Common myeloid progenitor, CD34-positive (primary cell): ENCODE measurements at regions not wholly inside any gene's neighbourhood (a gene's known extent, or its start where the extent isn't known, plus 50 kb on each side); places are given as distances from the start of the nearest gene placed in this dataset.
"Not testable (repeated sequence)": the region's sequence is repeated elsewhere in the genome, so short reads cannot be mapped to it uniquely, and the experiment has no call there.

Source experiments
- CTCF ChIA-PET: fragments of 350-600 bp; sonication (Branson Sonifier 250); formaldehyde crosslinking; loops from one replicate; lab custom pipeline; 2021; ENCODE audit warnings: antibody characterized with exemption; lab: Charles Lee
- POLR2A ChIA-PET: fragments of 350-600 bp; sonication (Branson Sonifier 250); formaldehyde crosslinking; loops from one replicate; lab custom pipeline; 2021; ENCODE audit warnings: antibody characterized with exemption; lab: Charles Lee
- DNase-seq, 3 donors: peaks; one replicate each; pipeline versions ENCODE4 v3.0.0 to v3.0.0-alpha.2; 2013
- H3K27ac ChIP-seq, 2 experiments: 1 replicate in 1 of 2; 2 replicates in 1 of 2; pipeline ENCODE4 v1.7.0; 2013; ENCODE audit warnings: inconsistent platforms in 2 of 2, low read length in 2 of 2, mild to moderate bottlenecking in 2 of 2, low read depth in 1 of 2, moderate library complexity in 1 of 2; ENCODE audit not compliant: severe bottlenecking in 2 of 2, insufficient read depth in 1 of 2, poor library complexity in 1 of 2
- H3K27me3 ChIP-seq, 5 experiments: replicated peaks in 2 of 5; 1 replicate in 3 of 5; 2 replicates in 2 of 5; pipeline versions ENCODE4 v1.6.1 to v1.7.0; 2013; ENCODE audit warnings: low read length in 4 of 5, mild to moderate bottlenecking in 2 of 5, moderate library complexity in 2 of 5, inconsistent platforms in 1 of 5; ENCODE audit not compliant: insufficient read depth in 5 of 5, control insufficient read depth in 4 of 5
- H3K36me3 ChIP-seq, 4 experiments: 1 replicate in 2 of 4; 2 replicates in 2 of 4; pipeline versions ENCODE4 v1.6.1 to v1.7.0; 2013; ENCODE audit warnings: low read length in 3 of 4, control low read depth in 1 of 4, mild to moderate bottlenecking in 1 of 4; ENCODE audit not compliant: control insufficient read depth in 4 of 4, insufficient read depth in 4 of 4
- H3K4me1 ChIP-seq, 4 experiments: 1 replicate in 3 of 4; 2 replicates in 1 of 4; pipeline versions ENCODE4 v1.6.1 to v1.7.1; 2013; ENCODE audit warnings: low read length in 3 of 4, mild to moderate bottlenecking in 3 of 4, control low read depth in 1 of 4, inconsistent platforms in 1 of 4, moderate library complexity in 1 of 4; ENCODE audit not compliant: control insufficient read depth in 4 of 4, insufficient read depth in 4 of 4; ENCODE audit errors: control extremely low read depth in 1 of 4
- H3K4me3 ChIP-seq, 7 experiments: 1 replicate in 4 of 7; 2 replicates in 3 of 7; pipeline versions ENCODE4 v1.5.1 to v1.7.0; 2013; ENCODE audit warnings: mild to moderate bottlenecking in 7 of 7, low read length in 6 of 7, moderate library complexity in 6 of 7, inconsistent platforms in 2 of 7, low read depth in 2 of 7, control low read depth in 1 of 7; ENCODE audit not compliant: insufficient read depth in 4 of 7, control insufficient read depth in 1 of 7; ENCODE audit errors: extremely low read depth in 1 of 7
- H3K9me3 ChIP-seq, 5 experiments: 1 replicate in 4 of 5; 2 replicates in 1 of 5; pipeline versions ENCODE4 v1.6.1 to v1.7.1; 2013; ENCODE audit warnings: low read length in 4 of 5, mild to moderate bottlenecking in 2 of 5, inconsistent platforms in 1 of 5, low read depth in 1 of 5, moderate library complexity in 1 of 5; ENCODE audit not compliant: control insufficient read depth in 4 of 5, insufficient read depth in 2 of 5; ENCODE audit errors: control extremely low read depth in 1 of 5
- WGBS: methylation state at CpG from one replicate; pipeline ENCODE4 v1.1.5; 2013; ENCODE audit not compliant: insufficient coverage; 5-methylcytosine and 5-hydroxymethylcytosine counted together

- no peak overlapping the region for H3K27ac ChIP-seq
- H3K4me3 ChIP-seq = no peak overlapping the region
- no CpG with 5 or more reads among the region's 2 CpGs for WGBS
- H3K36me3 ChIP-seq = no peaks in the 10 kb centered on the region
- ChIA-PET CTCF (no interaction called here), POLR2A (no interaction called here)
- DNase-seq = no peak
- no peaks in the 10 kb centered on the region for H3K9me3 ChIP-seq
- H3K4me1 ChIP-seq = no peaks in the 10 kb centered on the region
- no peaks in the 10 kb centered on the region for H3K27me3 ChIP-seq
Observed at GRCh38 chr4:111441687-111442086, 703.6 kb upstream of the FAM241A start.

- H3K27me3 ChIP-seq, H3K36me3 ChIP-seq, POLR2A ChIA-PET, H3K4me1 ChIP-seq, DNase-seq, H3K27ac ChIP-seq, CTCF ChIA-PET, H3K9me3 ChIP-seq, H3K4me3 ChIP-seq: not testable (repeated sequence)
- WGBS = 96% methylated on average over 3 of the region's 3 CpGs
Observed at GRCh38 chr4:111444836-111445235, 700.4 kb upstream of the FAM241A start.

- H3K4me1 ChIP-seq = no peaks in the 10 kb centered on the region
- ChIA-PET CTCF (no interaction called here), POLR2A (no interaction called here)
- peaks cover 0 to 2% (median 0%) of the 10 kb centered on the region in 5 experiments for H3K27me3 ChIP-seq
- H3K4me3 ChIP-seq = no peak overlapping the region
- H3K36me3 ChIP-seq = no peaks in the 10 kb centered on the region
- WGBS = no CpG with 5 or more reads among the region's 1 CpG
- DNase-seq = no peak
- H3K9me3 ChIP-seq = no peaks in the 10 kb centered on the region
- H3K27ac ChIP-seq = no peak overlapping the region
Observed at GRCh38 chr4:111449657-111450056, 695.6 kb upstream of the FAM241A start.

- no peak for DNase-seq
- ChIA-PET POLR2A (no interaction called here), CTCF (interaction anchor here (1.0 kb wide), 1 partner anchor 19 kb away, joined by 3 read pairs; no protein-coding TSS in a partner anchor)
- Histone ChIP-seq H3K27ac (no peak overlapping the region), H3K9me3 (no peaks in the 10 kb centered on the region), H3K27me3 (peaks cover 0 to 2% (median 0%) of the 10 kb centered on the region in 5 experiments), H3K36me3 (no peaks in the 10 kb centered on the region), H3K4me1 (no peaks in the 10 kb centered on the region), H3K4me3 (no peak overlapping the region)
Observed at GRCh38 chr4:111450867-111451266, 694.4 kb upstream of the FAM241A start.

- ChIA-PET CTCF (interaction anchor here (1.1 kb wide), 1 partner anchor 19 kb away, joined by 3 read pairs; no protein-coding TSS in a partner anchor), POLR2A (no interaction called here)
- Histone ChIP-seq H3K4me3 (no peak overlapping the region), H3K4me1 (no peaks in the 10 kb centered on the region), H3K27ac (no peak overlapping the region), H3K36me3 (no peaks in the 10 kb centered on the region), H3K27me3 (peaks cover 0 to 2% (median 0%) of the 10 kb centered on the region in 5 experiments), H3K9me3 (no peaks in the 10 kb centered on the region)
- no peak for DNase-seq
Observed at GRCh38 chr4:111453216-111453615, 692.0 kb upstream of the FAM241A start.

- H3K27ac ChIP-seq = no peak overlapping the region
- no peak for DNase-seq
- POLR2A ChIA-PET = no interaction called here
- peaks cover 0 to 2% (median 0%) of the 10 kb centered on the region in 5 experiments for H3K27me3 ChIP-seq
- WGBS = 81% methylated on average over 4 of the region's 4 CpGs
- H3K4me3 ChIP-seq = no peak overlapping the region
- H3K4me1 ChIP-seq = no peaks in the 10 kb centered on the region
- CTCF ChIA-PET = no interaction called here
- no peaks in the 10 kb centered on the region for H3K9me3 ChIP-seq
- H3K36me3 ChIP-seq = no peaks in the 10 kb centered on the region
Observed at GRCh38 chr4:111454961-111455360, 690.3 kb upstream of the FAM241A start.

GRCh38 chr4:111464251-111465045 is 680.8 kb upstream of the FAM241A start:
- CTCF ChIA-PET = no interaction called here
- Histone ChIP-seq H3K36me3 (no peaks in the 10 kb centered on the region), H3K4me1 (no peaks in the 10 kb centered on the region), H3K9me3 (peaks cover 0 to 1% (median 0%) of the 10 kb centered on the region in 5 experiments), H3K27ac (no peak overlapping the region), H3K27me3 (no peaks in the 10 kb centered on the region), H3K4me3 (no peak overlapping the region)
- WGBS = 73% methylated on average over 3 of the region's 8 CpGs
- POLR2A ChIA-PET = no interaction called here
- DNase-seq = no peak
